Activated naive CD8-positive, alpha-beta T cell treated with anti-CD3 and anti-CD28 coated beads, Interleukin-2, amount 50 U/mL, for 16 hours (primary cell): ENCODE measurements at regions not wholly inside any gene's neighbourhood (a gene's known extent, or its start where the extent isn't known, plus 50 kb on each side); places are given as distances from the start of the nearest gene placed in this dataset.
"Not testable (repeated sequence)": the region's sequence is repeated elsewhere in the genome, so short reads cannot be mapped to it uniquely, and the experiment has no call there.

ENCODE experiments used
- DNase-seq: peaks from one replicate; pipeline ENCODE4 v3.0.0-alpha.2; 2020; ENCODE audit warnings: low read depth, low spot score

DNA sequence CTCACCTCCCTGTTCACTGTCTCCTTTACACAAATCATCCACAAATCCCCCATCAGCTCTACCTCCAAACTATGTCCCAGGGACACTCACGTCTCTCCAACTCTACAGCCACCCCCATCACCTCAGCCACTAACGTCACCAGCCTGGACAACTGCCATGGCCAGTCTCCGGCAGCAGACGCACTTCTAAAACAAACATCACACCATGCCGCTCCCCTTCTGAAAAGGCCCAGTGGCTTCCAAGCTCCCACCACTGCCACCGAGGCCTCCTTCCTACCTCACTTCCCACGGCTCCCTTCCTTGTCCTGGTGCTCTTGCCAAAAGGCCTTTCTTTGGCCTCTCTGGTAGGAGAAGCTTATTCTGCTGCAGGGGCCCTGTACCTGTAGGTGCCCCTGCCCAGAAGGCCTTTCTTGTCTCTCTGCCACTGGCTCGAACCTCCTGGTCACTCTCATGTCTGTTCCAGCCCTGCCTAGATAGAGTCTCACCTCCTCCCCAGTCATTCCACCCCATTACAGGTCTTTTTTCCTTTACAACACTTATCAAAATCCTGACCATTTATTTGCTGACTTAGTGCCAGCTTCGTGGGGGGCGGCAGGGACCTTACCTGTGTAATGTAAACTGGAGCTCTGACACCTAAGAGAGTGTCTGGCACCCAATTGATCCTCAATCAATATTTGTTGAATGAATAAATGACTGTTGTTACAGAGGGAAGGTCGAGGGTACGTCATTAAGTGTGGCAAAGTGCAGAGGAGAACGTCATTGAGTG, 304.2 kb downstream of the GOLGA6L6 start:
- not testable (repeated sequence) for DNase-seq

DNA sequence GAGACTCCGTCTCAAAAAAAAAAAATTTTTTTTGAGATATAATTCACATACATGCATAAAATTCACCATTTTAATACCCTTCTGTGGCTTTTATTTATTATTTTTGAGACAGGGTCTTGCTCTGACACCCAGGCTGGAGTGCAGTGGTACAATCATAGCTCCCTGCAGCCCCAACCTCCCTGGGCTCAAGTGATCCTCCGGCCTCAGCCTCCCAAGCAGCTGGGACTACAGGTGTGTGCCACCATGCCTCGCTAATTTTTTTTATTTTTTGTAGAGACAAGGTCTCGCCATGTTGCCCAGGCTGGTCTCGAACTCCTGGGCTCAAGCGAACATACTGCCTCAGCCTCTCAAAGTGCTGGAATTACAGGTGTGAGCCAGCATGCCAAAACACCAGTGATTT, 305.9 kb downstream of the GOLGA6L6 start:
- not testable (repeated sequence) for DNase-seq

DNA sequence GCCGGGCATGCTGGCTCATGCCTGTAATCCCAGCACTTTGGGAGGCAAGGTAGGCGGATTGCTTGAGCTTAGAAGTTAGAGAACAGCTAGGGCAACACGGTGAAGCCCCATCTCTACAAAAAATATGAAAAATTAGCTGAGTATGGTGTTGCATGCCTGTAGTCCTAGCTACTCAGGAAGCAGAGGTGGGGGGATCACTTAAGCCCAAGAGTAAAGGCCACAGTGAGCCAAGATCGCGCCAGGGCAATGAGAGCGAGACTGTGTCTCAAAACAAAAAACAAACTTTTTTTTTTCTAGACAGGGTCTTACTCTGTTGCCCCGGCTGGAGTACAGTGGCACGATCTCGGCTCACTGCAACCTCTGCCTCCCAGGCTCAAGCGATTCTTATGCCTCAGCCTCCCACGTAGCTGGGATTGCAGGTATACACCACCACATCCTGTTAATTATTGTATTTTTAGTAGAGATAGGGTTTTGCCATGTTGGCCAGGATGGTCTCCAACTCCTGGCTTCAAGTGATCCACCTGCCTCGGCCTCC, 307.5 kb downstream of the GOLGA6L6 start:
- DNase-seq = not testable (repeated sequence)

DNA sequence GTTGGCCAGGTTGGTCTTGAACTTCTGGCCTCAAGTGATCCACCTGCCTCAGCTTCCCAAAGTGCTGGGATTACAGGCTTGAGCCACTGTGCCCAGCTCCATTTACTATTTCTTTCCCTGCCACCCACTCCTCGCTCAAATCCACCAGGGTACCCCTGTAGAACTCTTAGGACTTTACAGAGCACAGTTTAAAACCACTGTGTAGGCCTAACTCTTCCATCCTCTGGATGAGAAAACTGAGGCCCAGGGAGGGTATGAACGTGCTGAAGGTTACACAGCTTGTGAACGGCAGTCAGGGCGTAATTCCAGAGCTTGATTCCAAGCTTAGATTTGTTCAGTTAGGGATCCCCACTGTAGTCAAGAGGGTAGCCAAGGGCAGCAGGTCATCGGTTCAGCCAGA, 309.1 kb downstream of the GOLGA6L6 start:
- not testable (repeated sequence) for DNase-seq

DNA sequence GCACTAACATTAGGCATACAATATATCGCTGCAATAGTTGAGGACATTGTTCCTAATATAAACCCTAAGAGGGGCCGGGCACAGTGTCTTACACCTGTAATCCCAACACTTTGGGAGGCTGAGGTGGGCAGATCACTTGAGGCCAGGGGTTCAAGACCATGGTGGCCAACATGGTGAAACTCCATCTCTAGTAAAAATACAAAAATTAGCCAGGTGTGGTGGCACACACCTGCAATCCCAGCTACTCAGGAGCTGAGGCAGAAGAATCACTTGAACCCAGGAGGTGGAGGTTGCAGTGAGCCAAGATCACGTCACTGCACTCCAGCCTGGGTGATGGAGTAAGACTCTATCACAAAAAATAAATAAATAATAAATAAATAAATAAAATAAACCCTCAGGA, 310.9 kb downstream of the GOLGA6L6 start:
- not testable (repeated sequence) for DNase-seq

DNA sequence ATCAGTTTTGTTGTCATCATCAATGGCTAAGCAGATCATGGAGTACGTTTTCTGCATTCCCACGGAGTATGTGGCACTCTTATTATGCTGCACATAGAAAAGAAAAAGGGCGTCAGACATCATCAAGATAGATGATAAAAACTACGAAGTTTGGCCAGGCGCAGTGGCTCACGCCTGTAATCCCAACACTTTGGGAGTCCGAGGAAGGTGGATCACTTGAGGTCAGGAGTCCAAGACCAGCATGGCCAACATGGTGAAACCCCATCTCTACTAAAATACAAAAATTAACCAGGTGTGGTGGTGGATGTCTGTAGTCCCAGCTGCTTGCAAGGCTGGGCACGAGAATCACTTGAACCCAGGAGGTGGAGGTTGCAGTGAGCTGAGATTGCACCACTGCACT, 312.8 kb downstream of the GOLGA6L6 start:
- DNase-seq = not testable (repeated sequence)

DNA sequence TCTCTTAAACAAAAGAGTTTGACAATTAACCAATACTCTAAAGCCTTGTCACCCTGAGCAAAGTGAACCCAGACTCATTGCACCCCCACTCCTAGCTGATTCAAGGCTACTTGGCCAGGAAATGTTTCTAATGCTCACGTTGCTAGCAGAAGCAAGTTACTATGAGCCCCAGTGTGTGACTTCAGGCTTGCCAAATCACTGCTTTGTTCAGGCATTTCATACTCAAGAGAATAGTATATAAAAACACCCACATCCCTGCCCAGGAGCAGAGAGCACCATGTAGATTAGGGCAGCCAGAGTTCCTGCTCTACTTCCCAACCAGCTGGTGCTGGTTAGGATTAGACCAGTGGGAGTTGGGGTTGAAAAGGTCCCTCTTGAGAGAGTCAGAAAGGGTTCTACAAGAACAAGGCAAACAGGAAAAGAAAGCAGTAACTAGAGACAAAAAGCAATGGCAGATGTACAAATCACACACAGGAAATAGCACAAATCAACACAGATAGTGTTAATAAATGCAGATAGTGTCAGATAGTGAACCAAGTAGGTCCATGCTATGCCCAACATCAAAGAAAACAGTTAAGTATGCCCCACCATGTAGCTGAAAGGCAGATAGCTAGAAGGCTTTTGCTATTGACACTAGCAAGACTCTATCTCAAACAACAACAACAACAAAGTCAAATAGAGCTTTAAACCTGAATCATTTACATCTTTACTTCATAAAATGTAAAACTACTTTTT, 314.3 kb downstream of the GOLGA6L6 start:
- not testable (repeated sequence) for DNase-seq

DNA sequence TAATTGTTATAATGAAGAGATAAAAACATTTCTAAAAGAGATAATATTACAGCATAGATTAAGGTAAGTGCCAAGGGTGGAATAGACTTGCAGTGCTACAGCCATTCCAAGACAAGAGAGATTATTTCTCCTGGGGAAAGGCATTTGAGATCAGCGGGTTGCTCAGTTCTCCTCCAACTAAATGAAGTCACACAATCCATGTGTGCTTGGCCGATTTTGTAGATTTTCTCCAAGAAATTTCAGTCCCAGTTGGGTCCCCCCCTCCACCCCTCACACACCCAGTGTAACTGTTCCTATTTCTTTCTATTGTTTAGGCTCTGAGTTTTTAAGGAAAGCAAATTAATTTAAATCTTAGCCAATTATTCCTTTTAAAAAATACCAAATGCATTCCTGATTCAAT, 315.1 kb downstream of the GOLGA6L6 start:
- DNase-seq = not testable (repeated sequence)

DNA sequence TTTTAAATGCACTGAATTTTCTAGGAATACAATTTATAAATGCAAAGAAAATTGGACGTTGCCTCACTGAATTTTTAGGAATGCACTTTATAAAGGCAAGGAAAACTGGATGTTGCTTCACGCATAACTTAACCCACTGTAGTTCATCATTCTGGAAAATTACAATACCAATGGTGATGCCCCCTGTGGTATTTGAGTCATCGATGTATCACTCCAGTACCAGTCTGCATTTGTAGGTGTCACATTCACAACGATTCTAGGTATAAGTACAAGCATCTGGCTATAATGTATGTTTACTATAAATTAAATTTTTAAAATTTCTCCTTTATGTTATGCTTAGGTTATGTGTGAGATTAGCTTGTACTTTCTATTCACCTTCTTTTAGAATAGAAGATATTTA, 320.5 kb downstream of the GOLGA6L6 start:
- not testable (repeated sequence) for DNase-seq

DNA sequence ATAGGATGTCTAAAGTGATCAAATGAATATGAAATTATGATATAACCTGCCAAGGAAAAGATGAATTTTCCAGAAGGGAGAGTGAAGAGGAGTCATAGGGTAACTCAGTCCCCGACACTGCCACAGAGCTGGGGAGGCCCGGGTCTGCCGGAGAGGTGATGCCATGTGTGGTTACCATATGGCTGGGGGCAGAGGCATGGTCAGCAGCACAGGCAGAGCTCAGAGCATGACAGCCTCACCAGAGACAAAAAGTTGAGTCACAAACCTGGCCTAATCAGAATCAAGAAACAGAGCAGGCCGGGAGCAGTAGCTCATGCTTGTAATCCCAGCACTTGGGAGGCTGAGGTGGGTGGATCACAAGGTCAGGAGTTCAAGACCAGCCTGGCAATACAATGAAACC, 322.4 kb downstream of the GOLGA6L6 start:
- DNase-seq = not testable (repeated sequence)

DNA sequence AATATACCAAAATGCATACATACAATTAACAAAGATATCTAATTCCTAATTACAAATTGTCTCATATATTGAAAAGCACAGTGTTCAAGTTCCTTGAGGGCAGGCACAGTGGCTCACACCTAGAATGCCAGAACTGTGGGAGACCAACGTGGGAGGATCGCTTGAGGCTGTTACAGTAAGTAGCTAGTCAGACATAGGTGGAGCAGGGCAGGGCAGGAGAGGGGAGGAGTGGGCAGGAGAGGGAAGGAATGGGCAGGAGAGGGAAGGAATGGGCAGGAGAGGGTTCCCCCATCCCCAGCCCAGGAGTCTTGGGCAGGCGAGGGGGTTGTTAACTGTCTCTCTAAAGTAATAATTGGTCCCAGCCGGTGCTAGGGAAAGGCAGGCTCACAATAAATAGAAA, 325.9 kb downstream of the GOLGA6L6 start:
- DNase-seq = not testable (repeated sequence)

DNA sequence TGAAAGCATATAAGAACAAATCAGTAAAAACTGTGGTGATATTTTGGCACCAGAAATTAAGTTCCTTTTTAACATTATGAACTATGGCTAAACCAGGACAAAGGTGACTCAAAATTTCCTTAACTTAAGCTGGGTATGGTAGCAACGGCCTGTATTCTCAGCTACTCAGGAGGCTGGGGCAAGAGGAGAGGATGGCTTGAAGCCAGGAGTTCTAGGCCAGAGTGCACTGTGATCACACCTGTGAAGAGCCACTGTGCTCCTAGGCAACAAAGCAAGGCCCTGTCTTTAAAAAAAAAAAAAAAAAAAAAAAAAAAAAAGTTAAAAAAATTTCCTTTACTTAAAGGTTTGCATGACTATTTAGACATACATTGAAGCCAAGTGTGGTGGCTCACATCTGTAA, 327.5 kb downstream of the GOLGA6L6 start:
- DNase-seq = not testable (repeated sequence)

DNA sequence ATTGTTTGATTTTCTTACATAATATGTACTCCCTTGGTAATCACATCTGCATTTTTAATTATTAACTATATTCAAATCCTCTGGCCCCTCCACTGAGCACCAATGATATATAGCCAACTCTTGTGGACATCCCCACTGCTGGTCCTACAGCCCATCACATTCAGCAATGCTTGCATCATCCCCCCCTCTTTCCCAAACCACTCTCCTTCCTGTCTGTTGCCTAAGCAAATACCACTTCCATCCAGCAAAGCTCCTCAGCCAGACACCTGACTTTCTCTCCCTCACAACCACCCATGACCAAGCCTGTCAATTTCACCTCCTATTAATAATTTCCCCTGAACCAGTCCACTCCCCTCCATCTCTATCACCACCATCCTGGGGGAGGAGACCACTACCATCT, 330.1 kb downstream of the GOLGA6L6 start:
- not testable (repeated sequence) for DNase-seq

DNA sequence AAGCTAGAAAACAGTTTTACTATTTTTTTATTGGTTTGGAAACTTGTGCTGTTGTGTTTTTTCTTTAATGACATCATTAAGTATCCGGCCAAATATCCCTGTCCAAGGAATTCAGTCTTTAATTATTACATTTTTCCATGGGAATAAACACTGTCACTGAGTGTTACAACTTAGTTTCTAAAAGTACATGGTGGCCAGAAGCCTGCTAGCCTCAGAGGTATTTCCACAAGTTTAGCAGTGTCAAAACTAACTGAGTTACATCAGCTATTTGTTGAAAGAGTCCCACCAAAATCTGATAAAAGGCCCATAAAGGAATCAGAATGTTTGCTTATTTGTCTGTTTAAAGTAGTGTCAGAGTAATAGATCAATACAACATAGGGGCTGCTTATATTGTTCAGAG, 331.6 kb downstream of the GOLGA6L6 start:
- not testable (repeated sequence) for DNase-seq

DNA sequence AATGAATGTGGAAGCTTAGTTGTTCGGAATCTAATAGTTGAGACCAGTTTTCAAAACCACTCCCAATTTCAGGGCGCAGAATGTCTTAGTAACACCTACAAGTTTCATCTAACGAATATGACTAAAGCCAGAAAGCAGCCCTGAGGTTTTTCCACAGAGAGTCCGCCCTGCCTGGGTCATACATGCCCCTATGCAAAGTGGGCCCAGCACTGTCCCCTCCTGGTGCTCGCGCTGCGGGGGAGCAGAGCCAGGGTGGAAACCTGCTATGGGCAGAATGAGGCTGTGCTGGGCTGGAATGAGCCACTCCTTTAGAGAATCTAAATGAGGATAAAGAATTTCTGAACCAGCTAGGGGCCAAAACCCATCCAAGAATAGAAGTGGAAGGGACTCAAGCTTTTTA, 334.0 kb downstream of the GOLGA6L6 start:
- DNase-seq = not testable (repeated sequence)

DNA sequence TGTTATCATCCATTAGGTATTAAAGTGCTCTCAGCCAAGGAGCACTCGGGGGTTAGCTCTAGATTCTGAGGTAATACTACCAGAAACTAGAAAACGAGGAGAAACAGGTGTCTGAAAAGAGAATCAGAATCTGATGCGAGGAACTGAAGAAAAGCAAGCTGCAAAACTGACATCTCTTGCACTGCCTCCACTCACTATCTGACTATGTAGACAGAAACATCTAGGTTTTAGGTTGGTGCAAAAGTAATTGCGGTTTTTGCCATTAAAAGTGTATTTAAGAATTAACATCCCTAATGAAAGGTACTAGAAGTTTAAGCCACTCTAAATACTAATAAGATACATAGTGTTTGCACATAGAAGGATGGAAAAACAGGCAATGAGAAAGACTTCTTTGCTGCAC, 334.4 kb downstream of the GOLGA6L6 start:
- DNase-seq = not testable (repeated sequence)

DNA sequence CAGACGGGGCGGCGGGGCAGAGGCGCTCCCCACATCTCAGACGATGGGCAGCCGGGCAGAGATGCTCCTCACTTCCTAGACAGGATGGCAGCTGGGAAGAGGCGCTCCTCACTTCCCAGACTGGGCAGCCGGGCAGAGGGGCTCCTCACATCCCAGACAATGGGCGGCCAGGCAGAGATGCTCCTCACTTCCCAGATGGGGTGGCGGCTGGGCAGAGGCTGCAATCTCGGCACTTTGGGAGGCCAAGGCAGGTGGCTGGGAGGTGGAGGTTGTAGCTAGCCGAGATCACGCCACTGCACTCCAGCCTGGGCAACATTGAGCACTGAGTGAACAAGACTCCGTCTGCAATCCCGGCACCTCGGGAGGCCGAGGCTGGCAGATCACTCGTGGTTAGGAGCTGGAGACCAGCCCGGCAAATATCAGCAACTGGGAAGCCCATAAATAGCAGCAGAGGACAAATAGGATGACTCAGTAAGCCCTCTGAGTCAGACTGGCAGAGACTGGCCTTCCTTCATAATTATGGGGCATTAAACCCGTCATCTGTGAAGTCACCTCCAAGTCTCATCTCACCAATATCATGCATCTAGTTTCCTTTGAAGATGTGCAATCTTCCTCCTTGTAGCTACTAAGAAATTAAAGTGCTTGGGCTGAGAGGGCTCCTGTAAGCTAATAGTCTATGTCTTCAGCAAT, 337.3 kb downstream of the GOLGA6L6 start:
- not testable (repeated sequence) for DNase-seq

DNA sequence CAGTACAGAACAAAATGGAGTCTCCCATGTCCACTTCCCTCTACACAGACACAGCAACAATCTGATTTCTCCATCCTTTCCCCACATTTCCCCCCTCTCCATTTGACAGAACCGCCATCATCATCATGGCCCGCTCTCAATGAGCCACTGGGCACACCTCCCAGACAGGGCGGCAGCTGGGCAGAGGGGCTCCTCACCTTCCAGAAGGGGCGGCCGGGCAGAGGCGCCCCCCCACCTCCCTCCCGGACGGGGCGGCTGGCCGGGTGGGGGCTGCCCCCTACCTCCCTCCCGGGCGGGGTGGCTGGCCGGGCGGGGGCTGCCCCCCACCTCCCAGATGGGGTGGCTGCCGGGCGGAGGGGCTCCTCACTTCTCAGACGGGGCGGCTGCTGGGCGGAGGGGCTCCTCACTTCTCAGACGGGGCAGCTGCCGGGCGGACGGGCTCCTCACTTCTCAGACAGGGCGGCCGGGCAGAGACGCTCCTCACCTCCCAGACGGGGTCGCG, 337.9 kb downstream of the GOLGA6L6 start:
- not testable (repeated sequence) for DNase-seq

DNA sequence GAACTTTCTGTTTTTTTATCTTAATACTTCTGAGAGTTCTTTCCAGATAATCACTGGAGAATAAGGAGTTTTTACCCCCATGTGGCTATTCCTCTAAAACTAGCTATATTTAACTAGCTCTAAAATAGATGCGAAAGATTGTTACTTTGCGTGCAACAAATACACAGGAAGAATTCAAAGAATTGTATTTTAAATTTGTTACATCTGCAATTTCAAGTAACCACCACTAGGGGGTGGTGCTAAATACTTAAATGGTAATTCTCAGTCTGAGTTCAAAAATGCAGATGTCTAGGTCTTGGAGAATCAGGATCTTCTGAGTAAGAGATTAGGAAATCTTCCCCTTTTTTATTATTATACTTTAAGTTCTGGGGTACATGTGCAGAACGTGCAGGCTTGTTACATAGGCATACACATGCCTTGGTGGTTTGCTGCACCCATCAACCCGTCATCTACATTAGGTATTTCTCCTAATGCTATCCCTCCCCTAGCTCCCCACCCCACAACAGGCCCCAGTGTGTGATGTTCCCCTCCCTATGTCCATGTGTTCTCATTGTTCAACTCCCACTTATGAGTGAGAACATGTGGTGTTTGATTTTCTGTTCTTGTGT, 346.9 kb downstream of the GOLGA6L6 start:
- DNase-seq = not testable (repeated sequence)

DNA sequence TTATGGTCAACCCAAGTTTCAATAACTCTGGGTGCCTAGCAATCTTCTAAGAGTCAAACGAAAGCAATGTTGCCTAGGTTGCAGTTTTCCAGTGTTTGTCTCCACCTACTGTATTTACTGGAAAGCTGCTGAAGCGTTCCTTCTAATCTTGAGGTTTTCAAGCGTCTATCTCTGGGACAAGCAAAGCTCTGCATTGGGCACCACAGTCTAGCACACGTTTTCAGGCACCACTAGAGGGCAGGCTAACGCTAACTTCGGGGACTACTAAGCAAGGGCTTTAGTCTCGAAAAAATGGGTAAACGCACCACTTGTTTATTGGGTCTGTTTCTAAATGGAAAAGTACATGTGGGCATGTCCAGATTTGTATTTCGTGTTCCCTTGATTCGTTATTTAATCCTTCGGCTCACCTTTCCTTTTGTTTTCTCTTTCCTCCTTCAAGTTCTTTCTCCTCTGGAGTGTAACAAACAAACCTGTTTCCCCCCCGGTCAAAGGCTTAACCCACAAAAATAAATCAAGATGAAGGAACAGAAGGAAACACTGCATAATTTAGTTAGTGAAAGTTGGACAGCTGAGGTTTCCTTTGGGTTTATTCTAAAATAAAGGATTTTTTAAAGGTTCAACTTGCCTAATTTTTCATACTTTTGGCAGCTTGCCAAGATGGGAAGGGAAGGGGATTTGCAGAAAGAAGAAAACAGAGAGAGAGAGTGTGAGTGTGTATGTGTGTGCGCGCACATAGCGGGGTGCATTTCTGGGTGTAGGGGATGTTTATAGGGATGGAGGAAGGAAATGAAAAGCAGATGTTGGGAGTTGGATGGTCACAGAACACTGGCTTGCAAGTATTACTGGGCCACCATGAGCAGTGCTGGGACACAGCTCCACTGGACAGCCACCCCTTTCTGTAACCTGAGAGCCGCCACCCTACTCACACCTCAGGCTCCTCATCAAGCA, 348.3 kb downstream of the GOLGA6L6 start:
- DNase-seq = not testable (repeated sequence)
